ENCODE measurements at regions not wholly inside any gene's neighbourhood (a gene's known extent, or its start where the extent isn't known, plus 50 kb on each side); places are given as distances from the start of the nearest gene placed in this dataset.

DNA sequence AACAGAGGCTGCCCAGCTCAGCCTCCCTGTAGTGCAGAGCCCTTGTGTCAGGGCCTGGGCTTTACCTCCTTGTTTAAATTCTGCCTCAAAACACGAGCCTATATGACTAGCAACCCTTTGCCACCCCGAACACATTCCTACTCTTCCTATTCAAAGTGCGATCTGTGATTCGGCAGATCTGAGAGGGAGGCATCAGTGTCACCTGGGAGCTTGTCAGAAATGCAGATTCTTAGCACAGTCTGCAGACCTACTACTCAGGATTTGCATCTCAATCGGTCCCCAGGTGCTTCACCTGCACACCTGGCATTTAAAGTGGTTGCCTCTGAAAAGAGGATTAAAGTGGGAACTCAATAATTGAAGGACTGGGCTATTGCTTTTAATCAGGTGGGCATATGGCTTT is 273.2 kb upstream of the TOPAZ1 start:
- WGBS, 2 donors: 47 to 56% methylated on average over 5 of the region's 5 CpGs

GRCh38 chr3:43969944-43970343 is 271.7 kb upstream of the TOPAZ1 start:
- TF ChIP-seq, protein P1, sequence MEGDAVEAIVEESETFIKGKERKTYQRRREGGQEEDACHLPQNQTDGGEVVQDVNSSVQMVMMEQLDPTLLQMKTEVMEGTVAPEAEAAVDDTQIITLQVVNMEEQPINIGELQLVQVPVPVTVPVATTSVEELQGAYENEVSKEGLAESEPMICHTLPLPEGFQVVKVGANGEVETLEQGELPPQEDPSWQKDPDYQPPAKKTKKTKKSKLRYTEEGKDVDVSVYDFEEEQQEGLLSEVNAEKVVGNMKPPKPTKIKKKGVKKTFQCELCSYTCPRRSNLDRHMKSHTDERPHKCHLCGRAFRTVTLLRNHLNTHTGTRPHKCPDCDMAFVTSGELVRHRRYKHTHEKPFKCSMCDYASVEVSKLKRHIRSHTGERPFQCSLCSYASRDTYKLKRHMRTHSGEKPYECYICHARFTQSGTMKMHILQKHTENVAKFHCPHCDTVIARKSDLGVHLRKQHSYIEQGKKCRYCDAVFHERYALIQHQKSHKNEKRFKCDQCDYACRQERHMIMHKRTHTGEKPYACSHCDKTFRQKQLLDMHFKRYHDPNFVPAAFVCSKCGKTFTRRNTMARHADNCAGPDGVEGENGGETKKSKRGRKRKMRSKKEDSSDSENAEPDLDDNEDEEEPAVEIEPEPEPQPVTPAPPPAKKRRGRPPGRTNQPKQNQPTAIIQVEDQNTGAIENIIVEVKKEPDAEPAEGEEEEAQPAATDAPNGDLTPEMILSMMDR (IDR thresholded peaks at IDR 0.05): no peak
- no peak for TF ChIP-seq POLR2A (IDR thresholded peaks at IDR 0.05)
- Histone ChIP-seq H3K9me3 (no peaks in the 10 kb centered on the region), H3K4me1 (no peaks in the 10 kb centered on the region), H3K27ac (no peak overlapping the region), H3K4me3 (replicated peaks in 1 of 3) (no peak overlapping the region), H3K36me3 (no peaks in the 10 kb centered on the region), H3K27me3 (no peaks in the 10 kb centered on the region)
- intact Hi-C loops (cut with DNase I): no loop called here
- DNase-seq: no peak
- WGBS, 2 donors: 79 to 82% methylated on average over 4 of the region's 4 CpGs

More for the DNA sequence above, 273.2 kb upstream of the TOPAZ1 start:
- no peak for TF ChIP-seq POLR2A (IDR thresholded peaks at IDR 0.05)
- TF ChIP-seq, protein P1 (IDR thresholded peaks at IDR 0.05): no peak
- intact Hi-C loops (cut with DNase I): no loop called here
- no peaks in the 10 kb centered on the region for H3K4me1 ChIP-seq
- no peak overlapping the region for H3K27ac ChIP-seq
- H3K27me3 ChIP-seq: no peaks in the 10 kb centered on the region
- no peaks in the 10 kb centered on the region for H3K36me3 ChIP-seq
- no peak overlapping the region for H3K4me3 ChIP-seq (replicated peaks in 1 of 3)
- H3K9me3 ChIP-seq: no peaks in the 10 kb centered on the region
- DNase-seq: no peak

DNA sequence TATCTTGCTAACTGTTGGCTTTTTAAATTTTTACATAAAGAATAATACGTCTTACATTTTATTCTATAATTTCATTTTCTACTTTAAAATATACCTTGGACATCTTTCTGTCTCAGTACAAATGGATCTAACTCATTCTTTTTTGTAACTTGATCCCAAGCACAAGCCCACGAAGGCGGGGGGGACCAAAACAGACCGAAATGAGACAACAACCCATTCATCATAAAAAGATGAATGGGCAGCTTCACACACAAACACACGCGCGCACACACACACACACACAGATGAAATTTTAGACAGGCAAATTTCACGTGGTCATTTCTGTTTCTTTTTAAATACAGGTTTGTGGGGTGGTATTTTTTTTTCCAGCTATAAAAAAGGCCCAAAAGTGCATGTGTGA is 271.3 kb upstream of the TOPAZ1 start:
- intact Hi-C loops (cut with DNase I): no loop called here
- H3K27me3 ChIP-seq: no peaks in the 10 kb centered on the region
- TF ChIP-seq POLR2A (IDR thresholded peaks at IDR 0.05): no peak
- TF ChIP-seq, protein P1 (IDR thresholded peaks at IDR 0.05): no peak
- 75 to 88% methylated on average over 8 of the region's 8 CpGs for WGBS, 2 donors
- H3K36me3 ChIP-seq: no peaks in the 10 kb centered on the region
- DNase-seq: no peak
- H3K4me3 ChIP-seq (replicated peaks in 1 of 3): no peak overlapping the region
- H3K9me3 ChIP-seq: no peaks in the 10 kb centered on the region
- no peaks in the 10 kb centered on the region for H3K4me1 ChIP-seq
- H3K27ac ChIP-seq: no peak overlapping the region

DNA sequence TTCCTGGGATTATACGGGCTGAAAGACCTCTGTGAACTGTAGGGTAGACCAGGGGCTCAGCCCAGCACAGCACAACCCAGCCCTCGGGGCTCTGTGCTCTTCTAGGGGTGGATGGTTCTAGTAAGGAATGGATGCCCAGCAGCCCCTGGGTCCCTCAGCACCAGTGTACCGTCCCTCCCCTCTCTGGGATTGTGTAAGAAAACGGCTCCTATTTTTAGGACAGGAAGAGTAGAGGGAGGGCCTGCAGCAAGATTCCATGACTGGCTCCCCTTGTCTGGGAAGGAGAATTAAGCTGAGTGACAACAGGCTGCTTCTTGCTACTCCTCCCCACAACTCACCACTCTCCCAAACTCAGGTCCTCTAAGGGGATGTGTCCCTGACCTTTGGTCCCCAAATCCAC is 270.8 kb upstream of the TOPAZ1 start:
- H3K36me3 ChIP-seq: no peaks in the 10 kb centered on the region
- H3K27ac ChIP-seq: no peak overlapping the region
- no peak for TF ChIP-seq POLR2A (IDR thresholded peaks at IDR 0.05)
- TF ChIP-seq, protein P1 (IDR thresholded peaks at IDR 0.05): no peak
- WGBS, 2 donors: 55 to 65% methylated on average over 4 of the region's 4 CpGs
- H3K9me3 ChIP-seq: no peaks in the 10 kb centered on the region
- H3K4me3 ChIP-seq (replicated peaks in 1 of 3): no peak overlapping the region
- DNase-seq: no peak
- intact Hi-C loops (cut with DNase I): no loop called here
- H3K4me1 ChIP-seq: no peaks in the 10 kb centered on the region
- no peaks in the 10 kb centered on the region for H3K27me3 ChIP-seq

GRCh38 chr3:43971486-43971885 is 270.2 kb upstream of the TOPAZ1 start:
- no peak for DNase-seq
- H3K4me3 ChIP-seq (replicated peaks in 1 of 3): no peak overlapping the region
- intact Hi-C loops (cut with DNase I): no loop called here
- TF ChIP-seq, protein P1 (IDR thresholded peaks at IDR 0.05): no peak
- TF ChIP-seq POLR2A (IDR thresholded peaks at IDR 0.05): no peak
- no peak overlapping the region for H3K27ac ChIP-seq
- H3K27me3 ChIP-seq: no peaks in the 10 kb centered on the region
- no peaks in the 10 kb centered on the region for H3K4me1 ChIP-seq
- no peaks in the 10 kb centered on the region for H3K9me3 ChIP-seq
- no peaks in the 10 kb centered on the region for H3K36me3 ChIP-seq
